ENCODE measurements at regions not wholly inside any gene's neighbourhood (a gene's known extent, or its start where the extent isn't known, plus 50 kb on each side); places are given as distances from the start of the nearest gene placed in this dataset.

DNA sequence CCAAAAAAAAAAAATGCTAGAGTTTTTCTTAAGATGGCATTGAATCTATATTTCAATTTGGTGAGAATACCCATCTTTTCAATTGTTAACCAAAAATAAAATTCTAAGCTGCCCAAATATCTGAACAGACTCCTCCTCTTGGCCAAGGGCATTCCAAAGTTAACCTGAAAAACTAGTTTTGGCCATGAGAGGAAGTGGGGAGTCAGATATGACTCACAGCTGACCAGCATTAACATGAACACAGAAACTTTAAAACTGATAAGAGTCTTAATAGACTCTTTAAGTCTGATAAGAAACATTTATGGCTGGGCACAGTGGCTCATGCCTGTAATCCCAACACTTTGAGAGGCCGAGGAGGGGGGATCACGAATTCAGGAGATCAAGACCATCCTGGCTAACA, 171.3 kb downstream of the FAXC start:
- Histone ChIP-seq H3K18ac (ENCODE audit: insufficient read length, low read depth, low read length) (no peak overlapping the region), H4K8ac (replicated peaks; ENCODE audit: insufficient read length, low read depth, low read length) (no peak overlapping the region), H2BK15ac (ENCODE audit: low read depth, low read length) (no peak overlapping the region), H2AFZ (ENCODE audit: low read length) (no peak overlapping the region), H2AK5ac (ENCODE audit: insufficient read length, low read length) (no peak overlapping the region), H3K14ac (ENCODE audit: insufficient read depth, low read length) (no peak overlapping the region), H4K91ac (ENCODE audit: insufficient read length, low read depth, low read length) (no peak overlapping the region), H2BK20ac (ENCODE audit: low read depth, low read length, poor library complexity, severe bottlenecking) (no peak overlapping the region), H3T11ph (ENCODE audit: low read length) (no peak overlapping the region), H3K4me1 (ENCODE audit: insufficient read depth, low read length) (no peaks in the 10 kb centered on the region), H3K4ac (ENCODE audit: low read depth, low read length) (no peak overlapping the region), H3K79me1 (ENCODE audit: insufficient read depth, low read depth, low read length, poor library complexity, severe bottlenecking) (no peaks in the 10 kb centered on the region), H3K23ac (ENCODE audit: insufficient read length, low read depth, low read length) (no peak overlapping the region), H3K56ac (ENCODE audit: insufficient read length, low read depth, low read length) (no peak overlapping the region), H2BK12ac (ENCODE audit: insufficient read length, low read depth, low read length) (no peak overlapping the region), H4K20me1 (ENCODE audit: control insufficient read depth, insufficient read depth, insufficient read length) (no peaks in the 10 kb centered on the region), H3K27me3 (ENCODE audit: insufficient read depth, low read length) (no peaks in the 10 kb centered on the region), H3K23me2 (ENCODE audit: insufficient read length, low read depth, low read length, poor library complexity, severe bottlenecking) (no peaks in the 10 kb centered on the region), H3K9me3 (ENCODE audit: control insufficient read depth, low read depth, low read length) (peaks cover 6% of the 10 kb centered on the region), H2BK120ac (ENCODE audit: low read depth, low read length, poor library complexity, severe bottlenecking) (no peak overlapping the region), H3K9ac (ENCODE audit: extremely low read depth, insufficient read length, low read length) (no peak overlapping the region), H3K79me2 (ENCODE audit: insufficient read depth, low read length) (no peaks in the 10 kb centered on the region), H3K27ac (ENCODE audit: insufficient read length, low read depth, low read length) (no peak overlapping the region), H3K4me2 (ENCODE audit: insufficient read depth, insufficient read length, low read length) (no peak overlapping the region), H4K5ac (ENCODE audit: insufficient read length, low read depth, low read length) (no peak overlapping the region), H2BK5ac (ENCODE audit: insufficient read length, low read length) (no peak overlapping the region)
- no peak for DNase-seq
- Mint-ChIP-seq H3K4me3 (no peak overlapping the region), H3K36me3 (ENCODE audit: insufficient read depth in 1 of 3, low read depth in 3 of 3) (peaks cover 15 to 35% (median 26%) of the 10 kb centered on the region in 3 experiments), H3K27me3 (ENCODE audit: low read depth) (no peaks in the 10 kb centered on the region), H3K4me1 (no peaks in the 10 kb centered on the region), H3K27ac (no peak overlapping the region), H3K9me3 (peaks cover 33 to 39% of the 10 kb centered on the region in 2 experiments)
- WGBS (ENCODE audit: extremely low coverage, insufficient read length, low lambda C conversion rate), result no CpG with 5 or more reads among the region's 2 CpGs
- TF ChIP-seq CTCF (conservative IDR thresholded peaks at IDR 0.05), result no peak
